ENCODE measurements at regions not wholly inside any gene's neighbourhood (a gene's known extent, or its start where the extent isn't known, plus 50 kb on each side); places are given as distances from the start of the nearest gene placed in this dataset.

DNA sequence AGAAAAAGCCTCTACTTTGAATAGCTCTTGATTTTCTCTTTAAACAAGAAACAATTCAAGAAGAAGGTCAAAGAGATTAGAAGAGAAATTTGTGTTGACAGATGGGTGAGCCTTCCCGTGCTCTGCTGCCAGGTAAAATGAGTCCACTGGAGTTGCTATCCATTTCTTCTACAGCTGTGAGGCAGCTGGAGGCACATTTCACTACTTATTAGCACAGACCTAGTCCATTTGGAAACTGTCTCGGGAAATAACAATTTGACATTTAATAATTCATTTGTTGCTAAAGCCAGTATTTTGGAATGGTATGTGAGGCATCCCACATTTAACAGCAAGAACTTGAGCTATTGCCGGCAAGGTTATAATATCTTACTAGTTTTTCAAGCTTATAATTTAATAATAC lies 396.8 kb upstream of the GRIA3 start:
- H3K4me3 ChIP-seq, result no peak overlapping the region
- H3K9me3 ChIP-seq (ENCODE audit: low read depth), result no peaks in the 10 kb centered on the region
- no peaks in the 10 kb centered on the region for H3K27me3 ChIP-seq
- no peak overlapping the region for H3K27ac ChIP-seq
- TF ChIP-seq, protein P1, sequence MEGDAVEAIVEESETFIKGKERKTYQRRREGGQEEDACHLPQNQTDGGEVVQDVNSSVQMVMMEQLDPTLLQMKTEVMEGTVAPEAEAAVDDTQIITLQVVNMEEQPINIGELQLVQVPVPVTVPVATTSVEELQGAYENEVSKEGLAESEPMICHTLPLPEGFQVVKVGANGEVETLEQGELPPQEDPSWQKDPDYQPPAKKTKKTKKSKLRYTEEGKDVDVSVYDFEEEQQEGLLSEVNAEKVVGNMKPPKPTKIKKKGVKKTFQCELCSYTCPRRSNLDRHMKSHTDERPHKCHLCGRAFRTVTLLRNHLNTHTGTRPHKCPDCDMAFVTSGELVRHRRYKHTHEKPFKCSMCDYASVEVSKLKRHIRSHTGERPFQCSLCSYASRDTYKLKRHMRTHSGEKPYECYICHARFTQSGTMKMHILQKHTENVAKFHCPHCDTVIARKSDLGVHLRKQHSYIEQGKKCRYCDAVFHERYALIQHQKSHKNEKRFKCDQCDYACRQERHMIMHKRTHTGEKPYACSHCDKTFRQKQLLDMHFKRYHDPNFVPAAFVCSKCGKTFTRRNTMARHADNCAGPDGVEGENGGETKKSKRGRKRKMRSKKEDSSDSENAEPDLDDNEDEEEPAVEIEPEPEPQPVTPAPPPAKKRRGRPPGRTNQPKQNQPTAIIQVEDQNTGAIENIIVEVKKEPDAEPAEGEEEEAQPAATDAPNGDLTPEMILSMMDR (IDR thresholded peaks at IDR 0.05; ENCODE audit: low read depth, low read length), result no peak
- H3K4me1 ChIP-seq (ENCODE audit: low read depth), result no peaks in the 10 kb centered on the region
- no peak for DNase-seq (ENCODE audit: low read depth in 1 of 2, low spot score in 1 of 2)
- no peaks in the 10 kb centered on the region for H3K36me3 ChIP-seq

DNA sequence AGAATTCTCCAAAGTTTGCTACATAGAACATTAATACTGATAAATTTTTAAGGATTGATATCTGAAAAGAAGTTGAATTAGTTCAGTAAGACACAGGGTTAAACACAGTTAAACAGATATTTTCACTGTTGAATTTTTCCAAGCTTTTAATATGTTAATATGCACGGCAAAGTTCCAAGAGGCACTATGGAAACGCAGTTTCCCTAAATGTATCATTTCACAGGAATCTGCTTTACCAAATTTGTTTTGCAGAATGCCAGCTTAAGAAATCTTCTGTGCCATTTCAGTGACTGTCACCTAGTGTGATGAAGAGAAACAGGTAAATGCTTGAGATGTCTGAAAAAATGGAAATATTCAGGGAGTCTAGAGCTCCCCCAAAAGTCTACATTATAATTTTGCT lies 395.9 kb upstream of the GRIA3 start:
- Histone ChIP-seq H3K36me3 (no peaks in the 10 kb centered on the region), H3K9me3 (ENCODE audit: low read depth) (no peaks in the 10 kb centered on the region), H3K4me3 (no peak overlapping the region), H3K4me1 (ENCODE audit: low read depth) (no peaks in the 10 kb centered on the region), H3K27me3 (no peaks in the 10 kb centered on the region), H3K27ac (no peak overlapping the region)
- TF ChIP-seq, protein P1 (IDR thresholded peaks at IDR 0.05; ENCODE audit: low read depth, low read length), result no peak
- DNase-seq (ENCODE audit: low read depth in 1 of 2, low spot score in 1 of 2), result no peak

DNA sequence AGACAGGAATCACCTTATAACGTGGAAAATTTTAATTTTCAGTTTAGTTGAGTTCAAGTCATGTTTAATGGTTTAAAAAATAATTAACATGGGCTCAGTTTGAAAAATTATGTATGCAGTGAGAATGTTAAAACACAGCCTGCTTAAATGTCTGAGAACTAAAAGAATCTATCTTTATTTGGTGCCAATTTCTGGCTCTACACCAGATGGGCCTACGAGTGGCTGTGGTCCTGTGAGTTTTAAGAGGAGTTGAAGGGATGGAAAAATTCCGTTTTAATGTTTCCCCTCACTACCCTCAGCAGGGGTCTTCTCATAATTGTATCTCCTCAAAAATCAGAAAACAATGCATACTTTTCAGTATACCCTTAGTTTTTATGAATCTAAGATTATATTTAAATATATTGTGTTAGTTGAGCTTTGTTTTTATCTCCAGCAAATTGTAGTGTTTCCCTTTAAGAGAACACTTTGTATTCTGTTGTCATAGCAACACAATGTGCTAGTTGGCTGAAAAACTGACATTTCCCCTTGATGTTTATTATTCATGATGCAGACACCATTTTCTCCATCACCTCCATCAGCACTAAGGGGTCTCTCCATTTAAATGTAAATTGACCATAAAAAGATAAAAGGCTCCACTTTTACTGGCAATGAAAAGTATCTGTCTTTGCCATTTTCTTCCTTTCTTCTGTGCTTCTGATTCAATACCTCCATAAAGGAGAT lies 393.5 kb upstream of the GRIA3 start:
- TF ChIP-seq, protein P1 (IDR thresholded peaks at IDR 0.05; ENCODE audit: low read depth, low read length), result no peak
- Histone ChIP-seq H3K27ac (no peak overlapping the region), H3K36me3 (no peaks in the 10 kb centered on the region), H3K4me1 (ENCODE audit: low read depth) (no peaks in the 10 kb centered on the region), H3K4me3 (no peak overlapping the region), H3K9me3 (ENCODE audit: low read depth) (no peaks in the 10 kb centered on the region), H3K27me3 (no peaks in the 10 kb centered on the region)
- no peak for DNase-seq (ENCODE audit: low read depth in 1 of 2, low spot score in 1 of 2)

DNA sequence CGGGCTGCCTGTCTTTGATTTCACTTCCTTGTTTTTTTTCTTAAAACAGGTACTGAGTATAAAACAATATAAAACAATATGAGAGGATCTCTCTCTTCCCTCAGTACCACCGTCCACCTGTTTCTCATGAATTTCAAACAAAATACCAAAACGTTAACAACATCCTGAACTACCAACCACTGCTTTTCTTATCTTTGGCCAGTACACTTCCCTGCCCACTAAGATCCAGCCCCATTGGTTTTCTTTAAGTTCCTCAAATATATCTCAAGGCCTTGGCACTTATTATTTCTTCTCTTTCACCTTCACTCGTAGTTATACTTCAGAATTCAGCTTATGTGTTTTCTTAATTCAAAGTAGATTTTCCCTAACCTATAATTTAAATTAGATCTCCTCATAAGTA lies 370.2 kb upstream of the GRIA3 start:
- Histone ChIP-seq H3K27ac (no peak overlapping the region), H3K4me1 (ENCODE audit: low read depth) (no peaks in the 10 kb centered on the region), H3K27me3 (no peaks in the 10 kb centered on the region), H3K9me3 (ENCODE audit: low read depth) (no peaks in the 10 kb centered on the region), H3K36me3 (no peaks in the 10 kb centered on the region), H3K4me3 (no peak overlapping the region)
- no peak for DNase-seq (ENCODE audit: low read depth in 1 of 2, low spot score in 1 of 2)
- TF ChIP-seq, protein P1 (IDR thresholded peaks at IDR 0.05; ENCODE audit: low read depth, low read length), result no peak

DNA sequence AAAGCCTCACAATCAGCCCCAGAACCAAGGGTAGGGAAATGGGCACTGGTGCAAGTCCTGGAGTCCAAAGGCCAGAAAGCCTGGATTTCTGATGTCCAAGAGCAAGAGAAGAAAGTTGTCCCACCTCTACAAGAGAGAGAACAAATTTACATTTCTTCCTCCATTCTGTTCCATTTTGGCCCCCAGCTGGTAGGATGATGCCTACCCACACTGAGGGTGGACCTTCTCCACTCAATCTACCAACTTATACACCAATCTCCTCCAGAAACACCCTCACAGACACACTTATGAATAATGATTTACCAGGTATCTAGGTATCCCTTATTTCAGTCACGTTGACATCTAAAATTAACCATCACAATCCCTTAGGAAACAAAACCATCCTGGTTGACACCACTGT lies 367.8 kb upstream of the GRIA3 start:
- Histone ChIP-seq H3K27ac (no peak overlapping the region), H3K4me1 (ENCODE audit: low read depth) (no peaks in the 10 kb centered on the region), H3K4me3 (no peak overlapping the region), H3K27me3 (no peaks in the 10 kb centered on the region), H3K9me3 (ENCODE audit: low read depth) (no peaks in the 10 kb centered on the region), H3K36me3 (no peaks in the 10 kb centered on the region)
- no peak for DNase-seq (ENCODE audit: low read depth in 1 of 2, low spot score in 1 of 2)
- TF ChIP-seq, protein P1 (IDR thresholded peaks at IDR 0.05; ENCODE audit: low read depth, low read length), result no peak

Data from cardiac muscle cell (in vitro differentiated cells and primary cell).